ENCODE measurements at regions not wholly inside any gene's neighbourhood (a gene's known extent, or its start where the extent isn't known, plus 50 kb on each side); places are given as distances from the start of the nearest gene placed in this dataset.

DNA sequence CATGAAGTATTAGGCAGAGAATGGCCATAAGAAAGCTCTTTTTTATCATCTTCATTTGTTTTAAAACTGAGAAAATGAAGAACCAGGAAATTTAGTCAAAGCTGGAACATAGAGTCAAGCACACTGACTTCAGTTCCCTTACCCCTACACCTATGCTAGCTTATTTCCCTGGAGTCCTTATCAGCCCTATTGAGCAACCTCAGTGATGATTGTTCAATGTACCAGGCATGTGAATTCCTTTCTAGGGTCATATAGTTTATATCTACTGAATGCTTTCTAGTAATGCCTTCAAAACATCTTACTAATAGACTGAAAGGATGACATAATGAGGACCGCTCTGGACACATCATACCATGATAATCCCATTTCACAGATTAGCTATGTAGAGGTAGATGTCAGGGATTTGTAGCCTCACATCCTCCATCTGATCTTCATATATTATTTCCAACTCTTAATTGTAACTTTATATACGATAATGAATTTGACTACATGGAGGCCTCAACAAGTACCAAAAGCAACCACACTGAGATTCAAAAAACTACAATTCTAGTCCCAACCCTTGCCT is 460.4 kb upstream of the DYNLRB2 start:
- H3K4me3 ChIP-seq (ENCODE audit: insufficient read depth, low read depth, low read length): no peak overlapping the region
- H3K9me3 ChIP-seq (ENCODE audit: control insufficient read depth, low read length): no peaks in the 10 kb centered on the region
- H3K27ac ChIP-seq (ENCODE audit: insufficient read depth, low read depth, low read length, poor library complexity, severe bottlenecking): no peak overlapping the region
- H3K4me1 ChIP-seq (ENCODE audit: control insufficient read depth, insufficient read depth, low read length): no peaks in the 10 kb centered on the region
- 100% methylated on average over 1 to 2 of the region's 2 CpGs for WGBS, 2 experiments
- no peaks in the 10 kb centered on the region for H3K36me3 ChIP-seq (ENCODE audit: control insufficient read depth, insufficient read depth, low read length)
- H3K27me3 ChIP-seq (ENCODE audit: control insufficient read depth, insufficient read depth, low read length, poor library complexity, severe bottlenecking): peaks cover 5% of the 10 kb centered on the region

DNA sequence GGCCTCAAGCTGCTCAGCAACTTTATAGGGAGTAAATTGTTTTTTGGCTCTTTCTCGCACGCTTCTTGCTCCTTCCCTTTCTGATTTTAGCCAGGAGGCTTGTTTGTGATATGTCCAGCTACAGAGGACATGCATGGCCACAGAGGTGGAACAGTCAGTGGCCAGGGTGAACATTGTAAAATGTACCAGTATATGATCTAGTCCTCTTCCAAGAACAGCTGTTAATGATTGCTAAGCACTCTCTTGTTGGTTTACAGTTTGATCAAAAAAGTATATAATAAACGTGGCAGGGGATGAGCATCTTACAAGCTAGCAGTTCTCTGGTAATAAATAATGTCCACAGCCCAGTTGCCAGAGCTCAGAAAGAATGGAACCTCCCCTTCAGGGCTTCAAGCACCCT is 461.7 kb upstream of the DYNLRB2 start:
- H3K27me3 ChIP-seq (ENCODE audit: control insufficient read depth, insufficient read depth, low read length, poor library complexity, severe bottlenecking): peaks cover 5% of the 10 kb centered on the region
- no peaks in the 10 kb centered on the region for H3K36me3 ChIP-seq (ENCODE audit: control insufficient read depth, insufficient read depth, low read length)
- no peaks in the 10 kb centered on the region for H3K9me3 ChIP-seq (ENCODE audit: control insufficient read depth, low read length)
- no peak overlapping the region for H3K27ac ChIP-seq (ENCODE audit: insufficient read depth, low read depth, low read length, poor library complexity, severe bottlenecking)
- no peak overlapping the region for H3K4me3 ChIP-seq (ENCODE audit: insufficient read depth, low read depth, low read length)
- 95 to 96% methylated on average over 3 of the region's 3 CpGs for WGBS, 2 experiments
- H3K4me1 ChIP-seq (ENCODE audit: control insufficient read depth, insufficient read depth, low read length): no peaks in the 10 kb centered on the region

DNA sequence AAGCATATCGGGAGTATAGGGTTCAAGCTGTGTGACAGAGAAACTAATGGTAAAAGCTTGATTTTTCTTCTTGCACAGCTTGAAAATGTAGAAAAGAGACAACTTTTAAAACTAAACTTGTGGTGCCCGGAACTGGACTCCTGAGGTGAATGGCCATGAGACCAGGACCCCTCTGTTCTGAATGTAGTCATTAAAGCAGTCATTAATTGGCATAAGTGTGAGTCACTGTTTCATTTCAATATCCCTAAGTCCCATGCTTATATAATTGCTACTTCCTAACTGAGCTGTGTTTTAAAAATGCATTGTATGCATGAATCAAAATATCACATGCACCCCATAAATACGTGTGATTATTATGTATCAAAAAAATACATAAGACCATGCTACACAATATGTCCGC is 463.1 kb upstream of the DYNLRB2 start:
- Histone ChIP-seq H3K27me3 (ENCODE audit: control insufficient read depth, insufficient read depth, low read length, poor library complexity, severe bottlenecking) (peaks cover 5% of the 10 kb centered on the region), H3K4me3 (ENCODE audit: insufficient read depth, low read depth, low read length) (no peak overlapping the region), H3K36me3 (ENCODE audit: control insufficient read depth, insufficient read depth, low read length) (no peaks in the 10 kb centered on the region), H3K9me3 (ENCODE audit: control insufficient read depth, low read length) (no peaks in the 10 kb centered on the region), H3K4me1 (ENCODE audit: control insufficient read depth, insufficient read depth, low read length) (no peaks in the 10 kb centered on the region), H3K27ac (ENCODE audit: insufficient read depth, low read depth, low read length, poor library complexity, severe bottlenecking) (no peak overlapping the region)
- 84 to 89% methylated on average over 4 of the region's 4 CpGs for WGBS, 2 experiments

DNA sequence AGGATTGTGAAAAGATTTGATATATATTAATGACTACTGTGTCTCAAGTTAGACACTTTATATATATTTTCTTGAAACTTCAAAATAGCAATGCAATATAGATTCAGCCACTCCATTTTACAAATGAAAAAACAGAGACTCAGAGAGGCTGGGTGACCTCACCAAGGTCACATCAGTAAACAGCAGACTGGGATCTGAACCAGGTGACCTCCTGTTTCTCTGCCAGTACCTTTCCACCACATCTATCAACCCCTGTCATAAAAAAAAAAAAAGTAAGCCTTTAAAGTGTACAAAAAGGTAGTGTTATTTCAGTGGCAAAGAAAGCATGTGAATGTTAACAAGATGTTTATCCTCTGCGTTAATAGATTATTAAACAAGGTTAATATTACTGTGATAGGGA is 466.5 kb upstream of the DYNLRB2 start:
- Histone ChIP-seq H3K27ac (ENCODE audit: insufficient read depth, low read depth, low read length, poor library complexity, severe bottlenecking) (no peak overlapping the region), H3K36me3 (ENCODE audit: control insufficient read depth, insufficient read depth, low read length) (no peaks in the 10 kb centered on the region), H3K4me3 (ENCODE audit: insufficient read depth, low read depth, low read length) (no peak overlapping the region), H3K4me1 (ENCODE audit: control insufficient read depth, insufficient read depth, low read length) (no peaks in the 10 kb centered on the region), H3K9me3 (ENCODE audit: control insufficient read depth, low read length) (no peaks in the 10 kb centered on the region), H3K27me3 (ENCODE audit: control insufficient read depth, insufficient read depth, low read length, poor library complexity, severe bottlenecking) (no peaks in the 10 kb centered on the region)
- WGBS, 2 experiments: 91 to 98% methylated on average over 1 of the region's 1 CpG

DNA sequence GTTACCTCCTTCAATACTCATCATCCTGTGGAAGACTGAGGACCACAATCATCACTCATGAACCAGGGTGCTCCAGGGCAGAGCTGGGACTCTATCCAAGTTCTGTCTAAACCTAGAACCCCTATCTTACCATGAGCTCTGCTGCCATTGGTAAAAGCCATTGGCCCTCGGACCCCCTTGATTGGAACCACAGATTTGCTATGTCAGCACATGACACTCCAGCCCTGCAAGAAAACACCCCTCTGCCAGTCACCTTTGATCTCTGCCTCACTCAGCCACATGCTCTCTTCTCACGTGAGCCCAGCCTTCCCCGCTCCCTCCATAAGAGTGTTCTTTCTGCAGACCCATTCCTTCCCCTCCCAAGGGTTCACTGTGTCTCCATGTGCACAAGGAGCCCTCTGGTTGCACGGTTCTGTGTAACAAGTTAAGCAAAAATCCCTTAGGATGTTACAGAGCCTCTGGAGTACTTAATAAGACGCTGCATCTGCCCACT is 468.8 kb upstream of the DYNLRB2 start:
- 86 to 90% methylated on average over 5 of the region's 5 CpGs for WGBS, 2 experiments
- H3K9me3 ChIP-seq (ENCODE audit: control insufficient read depth, low read length): no peaks in the 10 kb centered on the region
- no peak overlapping the region for H3K4me3 ChIP-seq (ENCODE audit: insufficient read depth, low read depth, low read length)
- no peak overlapping the region for H3K27ac ChIP-seq (ENCODE audit: insufficient read depth, low read depth, low read length, poor library complexity, severe bottlenecking)
- H3K4me1 ChIP-seq (ENCODE audit: control insufficient read depth, insufficient read depth, low read length): no peaks in the 10 kb centered on the region
- no peaks in the 10 kb centered on the region for H3K36me3 ChIP-seq (ENCODE audit: control insufficient read depth, insufficient read depth, low read length)
- no peaks in the 10 kb centered on the region for H3K27me3 ChIP-seq (ENCODE audit: control insufficient read depth, insufficient read depth, low read length, poor library complexity, severe bottlenecking)

DNA sequence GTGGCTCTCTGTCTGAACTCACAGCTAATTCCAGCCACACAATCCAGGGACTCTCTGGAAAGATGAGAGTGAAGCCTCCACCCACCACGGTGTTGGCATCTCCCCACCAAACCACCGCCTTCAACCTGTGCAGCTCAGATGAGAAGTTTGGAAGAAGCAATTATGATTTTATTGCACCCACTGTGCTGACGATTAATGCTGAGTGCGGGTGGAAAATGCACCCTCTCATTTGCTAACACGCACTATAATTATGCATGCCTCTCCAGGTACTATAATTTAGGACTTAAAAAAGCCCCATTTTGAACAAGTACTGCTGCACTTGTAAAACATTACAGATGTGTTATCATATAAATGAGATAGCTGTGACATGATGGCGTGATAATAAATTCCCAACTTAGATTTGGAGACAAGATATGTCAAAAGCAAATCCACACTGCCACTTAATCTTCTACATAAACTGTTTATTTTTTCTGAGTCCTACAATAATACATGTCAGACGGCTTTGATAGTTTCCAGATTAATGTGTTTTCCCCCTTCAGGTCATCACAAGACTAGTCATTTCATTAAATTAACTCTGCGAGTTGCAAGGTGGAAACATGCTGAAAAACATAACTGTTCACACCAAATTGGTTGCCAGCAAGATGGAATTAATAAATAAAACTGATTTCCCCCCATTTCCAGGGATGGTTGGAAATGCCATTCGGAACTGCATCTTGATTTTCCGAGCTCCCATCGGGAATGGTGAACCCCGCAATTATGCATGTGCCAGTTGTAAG is 466.5 kb upstream of the MAF start:
- 92 to 96% methylated on average over 12 of the region's 12 CpGs for WGBS, 2 experiments
- Histone ChIP-seq H3K36me3 (ENCODE audit: control insufficient read depth, insufficient read depth, low read length) (no peaks in the 10 kb centered on the region), H3K27ac (ENCODE audit: insufficient read depth, low read depth, low read length, poor library complexity, severe bottlenecking) (no peak overlapping the region), H3K4me3 (ENCODE audit: insufficient read depth, low read depth, low read length) (no peak overlapping the region), H3K4me1 (ENCODE audit: control insufficient read depth, insufficient read depth, low read length) (no peaks in the 10 kb centered on the region), H3K27me3 (ENCODE audit: control insufficient read depth, insufficient read depth, low read length, poor library complexity, severe bottlenecking) (no peaks in the 10 kb centered on the region), H3K9me3 (ENCODE audit: control insufficient read depth, low read length) (no peaks in the 10 kb centered on the region)

DNA sequence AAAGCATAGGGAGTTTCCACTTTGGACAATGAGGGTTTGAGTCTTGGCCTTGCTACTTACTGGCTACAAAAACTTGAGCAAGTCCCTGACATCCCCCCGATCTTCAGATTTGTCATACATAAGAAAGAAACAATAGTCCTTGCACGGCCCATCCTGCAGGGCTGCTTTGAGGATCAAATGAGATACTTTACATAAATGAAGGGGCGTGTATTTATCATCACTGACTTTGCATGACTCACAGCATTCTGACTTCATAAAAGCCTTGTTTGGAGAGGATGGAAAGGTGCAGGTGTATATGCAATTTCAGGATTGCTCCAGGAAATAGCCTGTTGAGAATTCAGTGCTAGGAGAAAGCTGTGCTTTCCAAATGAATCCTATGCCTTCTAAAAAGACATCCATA is 465.0 kb upstream of the MAF start:
- H3K4me1 ChIP-seq (ENCODE audit: control insufficient read depth, insufficient read depth, low read length): no peaks in the 10 kb centered on the region
- H3K27ac ChIP-seq (ENCODE audit: insufficient read depth, low read depth, low read length, poor library complexity, severe bottlenecking): no peak overlapping the region
- no peak overlapping the region for H3K4me3 ChIP-seq (ENCODE audit: insufficient read depth, low read depth, low read length)
- no peaks in the 10 kb centered on the region for H3K9me3 ChIP-seq (ENCODE audit: control insufficient read depth, low read length)
- no peaks in the 10 kb centered on the region for H3K36me3 ChIP-seq (ENCODE audit: control insufficient read depth, insufficient read depth, low read length)
- WGBS, 2 experiments: 87 to 88% methylated on average over 2 to 3 of the region's 3 CpGs
- H3K27me3 ChIP-seq (ENCODE audit: control insufficient read depth, insufficient read depth, low read length, poor library complexity, severe bottlenecking): no peaks in the 10 kb centered on the region

DNA sequence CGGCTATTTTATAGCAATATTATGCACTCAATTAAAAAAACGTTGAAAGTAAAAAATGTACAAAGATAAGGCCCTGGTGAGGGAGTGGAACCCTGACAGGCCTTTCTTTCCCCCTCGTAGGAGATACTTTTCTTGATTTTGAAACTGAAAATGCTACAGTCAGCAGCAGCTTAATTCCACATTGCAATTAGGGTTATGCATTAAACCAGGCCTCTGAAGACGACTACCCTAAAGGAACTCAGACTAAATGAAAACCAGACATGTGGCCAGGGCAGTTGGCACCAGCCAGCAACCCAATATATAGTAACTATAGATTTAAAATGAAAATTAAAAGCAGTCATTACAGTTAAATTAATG is 463.2 kb upstream of the MAF start:
- 89 to 93% methylated on average over 3 to 4 of the region's 4 CpGs for WGBS, 2 experiments
- no peaks in the 10 kb centered on the region for H3K9me3 ChIP-seq (ENCODE audit: control insufficient read depth, low read length)
- no peak overlapping the region for H3K4me3 ChIP-seq (ENCODE audit: insufficient read depth, low read depth, low read length)
- H3K27me3 ChIP-seq (ENCODE audit: control insufficient read depth, insufficient read depth, low read length, poor library complexity, severe bottlenecking): no peaks in the 10 kb centered on the region
- H3K36me3 ChIP-seq (ENCODE audit: control insufficient read depth, insufficient read depth, low read length): no peaks in the 10 kb centered on the region
- no peaks in the 10 kb centered on the region for H3K4me1 ChIP-seq (ENCODE audit: control insufficient read depth, insufficient read depth, low read length)
- no peak overlapping the region for H3K27ac ChIP-seq (ENCODE audit: insufficient read depth, low read depth, low read length, poor library complexity, severe bottlenecking)

DNA sequence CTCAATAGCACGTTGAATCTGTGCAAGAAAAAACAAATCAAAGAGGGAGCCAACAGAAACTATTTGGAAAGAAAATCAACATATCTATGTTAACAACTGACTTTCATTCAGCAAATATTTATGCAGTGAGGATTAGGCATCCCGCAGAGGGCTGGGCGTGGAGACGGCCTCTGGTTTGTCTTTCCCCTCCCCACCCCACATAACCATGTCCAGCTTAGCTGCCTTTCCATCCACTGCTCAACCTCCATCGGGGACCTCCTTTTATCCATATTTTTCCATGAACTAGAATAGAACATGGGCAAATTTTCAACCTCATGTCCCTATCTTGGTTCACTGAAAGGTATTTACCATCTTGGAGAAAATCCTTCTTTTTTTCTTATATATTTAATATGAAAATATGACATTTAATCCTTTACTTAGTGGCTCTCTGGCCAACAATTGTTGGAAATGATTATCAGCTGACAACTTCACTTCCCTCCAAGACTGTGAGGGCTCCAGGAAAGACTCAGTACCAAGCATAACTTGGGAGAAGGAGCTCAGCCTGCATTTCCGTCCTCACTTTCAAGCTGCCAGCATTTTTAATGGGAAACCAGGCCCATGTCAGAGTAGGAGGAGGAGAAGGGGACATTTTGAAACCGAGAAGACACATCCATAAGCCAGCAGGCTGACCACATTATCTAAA is 462.6 kb upstream of the MAF start:
- WGBS, 2 experiments: 82 to 83% methylated on average over 7 of the region's 7 CpGs
- Histone ChIP-seq H3K4me3 (ENCODE audit: insufficient read depth, low read depth, low read length) (no peak overlapping the region), H3K9me3 (ENCODE audit: control insufficient read depth, low read length) (no peaks in the 10 kb centered on the region), H3K27me3 (ENCODE audit: control insufficient read depth, insufficient read depth, low read length, poor library complexity, severe bottlenecking) (no peaks in the 10 kb centered on the region), H3K4me1 (ENCODE audit: control insufficient read depth, insufficient read depth, low read length) (no peaks in the 10 kb centered on the region), H3K27ac (ENCODE audit: insufficient read depth, low read depth, low read length, poor library complexity, severe bottlenecking) (no peak overlapping the region), H3K36me3 (ENCODE audit: control insufficient read depth, insufficient read depth, low read length) (no peaks in the 10 kb centered on the region)

DNA sequence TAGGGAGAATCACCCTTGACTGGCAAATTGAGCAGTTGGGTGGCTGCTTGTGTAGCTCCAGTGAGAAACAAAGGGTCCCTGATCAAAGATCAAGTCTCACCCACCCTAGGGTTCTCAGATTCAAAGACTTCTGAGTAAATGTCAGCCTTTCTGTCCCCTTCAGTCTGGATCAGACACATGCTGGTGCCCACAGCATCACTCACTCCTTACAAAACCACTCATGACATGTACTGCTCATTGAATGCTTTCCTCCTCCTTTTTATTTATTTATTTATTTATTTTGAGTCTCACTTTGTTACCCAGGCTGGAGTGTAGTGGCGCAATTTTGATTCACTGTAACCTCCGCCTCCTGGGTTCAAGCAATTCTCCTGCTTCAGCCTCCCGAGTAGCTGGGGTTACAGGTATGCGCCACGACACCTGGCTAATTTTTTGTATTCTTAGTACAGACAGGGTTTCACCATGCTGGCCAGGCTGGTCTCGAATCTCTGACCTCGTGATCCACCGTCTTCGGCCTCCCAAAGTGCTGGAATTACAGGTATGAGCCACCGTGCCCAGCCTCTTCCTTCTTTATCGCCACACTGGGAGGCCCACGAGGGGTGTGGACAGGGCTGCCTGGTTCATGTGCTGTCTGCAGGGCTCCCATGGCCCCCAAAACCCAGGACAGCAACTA is 462.0 kb upstream of the MAF start:
- H3K4me1 ChIP-seq (ENCODE audit: control insufficient read depth, insufficient read depth, low read length): no peaks in the 10 kb centered on the region
- 92% methylated on average over 12 of the region's 12 CpGs for WGBS, 2 experiments
- no peak overlapping the region for H3K4me3 ChIP-seq (ENCODE audit: insufficient read depth, low read depth, low read length)
- H3K27me3 ChIP-seq (ENCODE audit: control insufficient read depth, insufficient read depth, low read length, poor library complexity, severe bottlenecking): no peaks in the 10 kb centered on the region
- H3K27ac ChIP-seq (ENCODE audit: insufficient read depth, low read depth, low read length, poor library complexity, severe bottlenecking): no peak overlapping the region
- no peaks in the 10 kb centered on the region for H3K36me3 ChIP-seq (ENCODE audit: control insufficient read depth, insufficient read depth, low read length)
- no peaks in the 10 kb centered on the region for H3K9me3 ChIP-seq (ENCODE audit: control insufficient read depth, low read length)
